Gastrocnemius medialis (tissue), 4 donors: ENCODE measurements at regions not wholly inside any gene's neighbourhood (a gene's known extent, or its start where the extent isn't known, plus 50 kb on each side); places are given as distances from the start of the nearest gene placed in this dataset.

Source experiments
- ATAC-seq, 2 donors: fragments of 150-250 bp; one replicate each; pipeline ENCODE4 v1.9.1; 2016
- DNase-seq, 2 donors: peaks; one replicate each; pipeline ENCODE4 v3.0.0-alpha.2; 2019
- H3K27ac ChIP-seq, 4 donors: fragments of 200-600 bp; sonication (generic); 1 replicate in 1 of 4; 2 replicates in 3 of 4; pipeline ENCODE4 v1.5.1; 2016 to 2018; ENCODE audit warnings: mild to moderate bottlenecking in 2 of 4, moderate library complexity in 1 of 4
- H3K27me3 ChIP-seq, 3 donors: fragments of 200-600 bp; sonication (generic) in 2 of 3; 1 replicate in 1 of 3; 2 replicates in 2 of 3; pipeline versions ENCODE4 v1.5.1 to v1.6.0; 2016 to 2019; ENCODE audit warnings: mild to moderate bottlenecking in 1 of 3, moderate library complexity in 1 of 3
- H3K36me3 ChIP-seq, 2 donors: fragments of 200-600 bp; sonication (generic) in 1 of 2; one replicate each; pipeline ENCODE4 v1.5.1; 2017 to 2018
- H3K4me1 ChIP-seq, 2 donors: fragments of 200-600 bp; sonication (generic) in 1 of 2; one replicate each; pipeline ENCODE4 v1.5.1; 2016 to 2017; ENCODE audit warnings: mild to moderate bottlenecking in 2 of 2
- H3K4me3 ChIP-seq, 4 donors: fragments of 200-600 bp; sonication (generic) in 3 of 4; 1 replicate in 1 of 4; 2 replicates in 3 of 4; pipeline ENCODE4 v1.5.1; 2016 to 2019; ENCODE audit warnings: mild to moderate bottlenecking in 2 of 4
- H3K9me3 ChIP-seq, 3 donors: fragments of 200-600 bp; sonication (generic) in 2 of 3; 1 replicate in 1 of 3; 2 replicates in 2 of 3; pipeline ENCODE4 v1.5.1; 2016 to 2019
- POLR2A ChIP-seq, 2 donors: fragments of 450-650 bp; IDR thresholded peaks; one replicate each; pipeline ENCODE4 v1.6.1; 2017; ENCODE audit warnings: antibody characterized with exemption in 2 of 2, mild to moderate bottlenecking in 2 of 2, moderate library complexity in 2 of 2
- in situ Hi-C, 4 donors: fragments of 200-750 bp; cut with MboI; loops; one replicate each; pipeline versions ENCODE4 v1.15.0 to v1.8.0; 2017; ENCODE audit warnings: low sequenced_read_pairs in 4 of 4
- intact Hi-C: fragments of 100-400 bp; cut with DNase I; formaldehyde crosslinking; loops from one replicate; pipeline ENCODE4 v1.15.1; 2023; ENCODE audit warnings: low total_unique reads
- TF ChIP-seq, protein P1 (sequence below), 5 experiments: fragments of 450-650 bp in 3 of 5; fragments of 200-600 bp in 2 of 5; sonication (generic) in 2 of 5; IDR thresholded peaks in 4 of 5; conservative IDR thresholded peaks in 1 of 5; 1 replicate in 4 of 5; 2 replicates in 1 of 5; pipeline ENCODE4 v1.5.1; 2016 to 2019; ENCODE audit warnings: antibody characterized with exemption in 5 of 5, mild to moderate bottlenecking in 3 of 5, moderate library complexity in 3 of 5

DNA sequence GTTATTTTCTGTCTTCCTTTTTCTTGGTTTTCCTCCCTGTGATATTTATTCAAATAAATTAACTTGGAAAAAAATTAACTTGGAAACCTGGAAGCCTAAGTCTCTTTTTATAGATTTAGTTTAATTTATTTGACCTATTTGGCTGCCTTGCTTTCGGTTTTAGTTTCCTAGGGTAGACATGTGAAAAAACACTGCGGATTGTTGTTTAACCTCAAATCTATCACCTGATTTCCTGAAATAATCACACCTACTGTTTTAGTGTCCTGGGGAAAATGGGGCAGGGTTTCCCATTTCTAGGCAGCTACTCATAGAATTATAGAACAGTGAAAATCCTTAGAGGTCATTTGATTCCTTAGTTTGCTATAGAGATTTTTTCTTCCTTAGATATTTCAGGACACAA, 412.4 kb downstream of the PCDH17 start:
- DNase-seq: no peak
- Histone ChIP-seq H3K4me3 (no peak overlapping the region), H3K36me3 (no peaks in the 10 kb centered on the region), H3K4me1 (no peaks in the 10 kb centered on the region), H3K9me3 (peaks cover 0 to 3% (median 0%) of the 10 kb centered on the region in 3 donors), H3K27ac (no peak overlapping the region), H3K27me3 (no peaks in the 10 kb centered on the region)
- intact Hi-C loops (no loop called here), in situ Hi-C loops (no loop called here)
- no peak for ATAC-seq
- no peak for TF ChIP-seq POLR2A (IDR thresholded peaks at IDR 0.05)
- TF ChIP-seq, protein P1, sequence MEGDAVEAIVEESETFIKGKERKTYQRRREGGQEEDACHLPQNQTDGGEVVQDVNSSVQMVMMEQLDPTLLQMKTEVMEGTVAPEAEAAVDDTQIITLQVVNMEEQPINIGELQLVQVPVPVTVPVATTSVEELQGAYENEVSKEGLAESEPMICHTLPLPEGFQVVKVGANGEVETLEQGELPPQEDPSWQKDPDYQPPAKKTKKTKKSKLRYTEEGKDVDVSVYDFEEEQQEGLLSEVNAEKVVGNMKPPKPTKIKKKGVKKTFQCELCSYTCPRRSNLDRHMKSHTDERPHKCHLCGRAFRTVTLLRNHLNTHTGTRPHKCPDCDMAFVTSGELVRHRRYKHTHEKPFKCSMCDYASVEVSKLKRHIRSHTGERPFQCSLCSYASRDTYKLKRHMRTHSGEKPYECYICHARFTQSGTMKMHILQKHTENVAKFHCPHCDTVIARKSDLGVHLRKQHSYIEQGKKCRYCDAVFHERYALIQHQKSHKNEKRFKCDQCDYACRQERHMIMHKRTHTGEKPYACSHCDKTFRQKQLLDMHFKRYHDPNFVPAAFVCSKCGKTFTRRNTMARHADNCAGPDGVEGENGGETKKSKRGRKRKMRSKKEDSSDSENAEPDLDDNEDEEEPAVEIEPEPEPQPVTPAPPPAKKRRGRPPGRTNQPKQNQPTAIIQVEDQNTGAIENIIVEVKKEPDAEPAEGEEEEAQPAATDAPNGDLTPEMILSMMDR (IDR thresholded peaks at IDR 0.05 in 4 of 5, conservative IDR thresholded peaks at IDR 0.05 in 1 of 5): no peak

DNA sequence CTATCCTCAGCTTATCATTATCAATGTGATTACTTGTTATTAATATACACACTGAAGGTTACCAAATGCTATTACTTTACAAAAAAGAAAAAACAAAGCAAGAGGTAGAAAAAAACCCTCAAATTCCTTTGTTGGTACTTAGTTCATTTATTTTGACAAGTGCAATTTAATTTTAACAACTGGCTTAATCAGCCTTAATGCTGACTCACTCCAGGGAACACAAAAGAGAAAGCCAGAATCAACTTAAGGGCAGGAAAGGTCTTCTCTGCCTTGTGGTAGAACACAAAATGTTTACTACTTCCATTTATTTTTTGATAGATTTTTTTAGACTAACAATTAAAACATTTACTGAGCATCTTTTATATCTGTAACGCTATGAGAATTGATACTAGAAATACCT, 417.1 kb downstream of the PCDH17 start:
- Histone ChIP-seq H3K4me3 (no peak overlapping the region), H3K27ac (no peak overlapping the region), H3K36me3 (no peaks in the 10 kb centered on the region), H3K4me1 (no peaks in the 10 kb centered on the region), H3K9me3 (peaks cover 0 to 3% (median 0%) of the 10 kb centered on the region in 3 donors), H3K27me3 (no peaks in the 10 kb centered on the region)
- in situ Hi-C loops (no loop called here), intact Hi-C loops (no loop called here)
- no peak for DNase-seq
- ATAC-seq: no peak
- TF ChIP-seq, protein P1 (IDR thresholded peaks at IDR 0.05 in 4 of 5, conservative IDR thresholded peaks at IDR 0.05 in 1 of 5): no peak
- no peak for TF ChIP-seq POLR2A (IDR thresholded peaks at IDR 0.05)

DNA sequence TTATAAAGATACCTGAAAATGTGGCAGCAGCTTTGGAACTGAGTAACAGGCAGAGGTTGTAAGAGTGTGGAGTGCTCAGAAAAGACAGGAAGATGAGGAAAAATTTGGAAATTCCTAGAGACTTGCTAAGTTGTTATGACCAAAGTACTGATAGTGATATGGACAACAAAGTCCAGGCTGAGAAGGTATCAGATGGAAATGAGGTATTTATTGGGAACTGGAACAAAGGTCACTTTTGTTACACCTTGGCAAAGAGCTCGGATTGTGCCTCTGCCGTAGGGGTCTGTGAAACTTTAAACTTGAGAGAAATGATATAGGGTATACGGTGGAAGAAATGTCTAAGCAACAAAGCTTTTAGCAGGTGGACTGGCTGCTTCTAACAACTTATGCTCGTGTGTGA, 419.9 kb downstream of the PCDH17 start:
- intact Hi-C loops: no loop called here
- Histone ChIP-seq H3K27me3 (no peaks in the 10 kb centered on the region), H3K36me3 (no peaks in the 10 kb centered on the region), H3K4me3 (no peak overlapping the region), H3K9me3 (no peaks in the 10 kb centered on the region), H3K27ac (no peak overlapping the region), H3K4me1 (no peaks in the 10 kb centered on the region)
- TF ChIP-seq POLR2A (IDR thresholded peaks at IDR 0.05): no peak
- TF ChIP-seq, protein P1 (IDR thresholded peaks at IDR 0.05 in 4 of 5, conservative IDR thresholded peaks at IDR 0.05 in 1 of 5): no peak
- ATAC-seq: no peak
- in situ Hi-C loops: no loop called here
- DNase-seq: no peak

DNA sequence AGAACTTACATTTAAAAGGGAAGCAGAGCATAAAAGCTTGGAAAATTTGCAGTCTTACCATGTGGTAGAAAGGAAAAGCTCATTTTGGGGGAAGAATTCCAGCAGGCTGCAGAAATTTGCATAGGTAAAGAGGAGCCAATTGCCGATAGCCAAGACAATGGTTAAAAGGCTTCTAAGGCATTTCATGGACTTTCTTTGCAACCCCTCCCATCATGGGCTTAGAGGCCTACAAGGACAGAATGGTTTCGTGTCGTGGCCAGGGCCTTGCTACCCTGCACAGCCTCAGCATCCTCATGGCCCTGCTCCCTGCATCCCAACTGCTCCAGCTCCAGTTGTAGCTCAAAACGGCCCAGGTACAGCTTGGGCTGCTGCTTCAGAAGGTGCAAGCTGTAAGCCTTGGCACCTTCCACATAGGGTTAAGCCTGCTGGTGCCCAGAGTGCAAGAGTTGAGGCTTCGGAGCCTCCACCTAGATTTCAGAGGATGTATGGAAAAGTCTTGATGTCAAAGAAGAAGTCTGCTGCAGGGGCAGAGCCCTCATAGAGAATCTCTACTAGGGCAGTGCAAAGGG, 420.3 kb downstream of the PCDH17 start:
- intact Hi-C loops: no loop called here

More for the DNA sequence above, 420.3 kb downstream of the PCDH17 start:
- no peaks in the 10 kb centered on the region for H3K36me3 ChIP-seq
- no peaks in the 10 kb centered on the region for H3K9me3 ChIP-seq
- no peak for ATAC-seq
- H3K27ac ChIP-seq: no peak overlapping the region
- in situ Hi-C loops: no loop called here
- H3K4me3 ChIP-seq: no peak overlapping the region
- DNase-seq: no peak
- H3K27me3 ChIP-seq: no peaks in the 10 kb centered on the region
- TF ChIP-seq, protein P1 (IDR thresholded peaks at IDR 0.05 in 4 of 5, conservative IDR thresholded peaks at IDR 0.05 in 1 of 5): no peak
- no peak for TF ChIP-seq POLR2A (IDR thresholded peaks at IDR 0.05)
- H3K4me1 ChIP-seq: no peaks in the 10 kb centered on the region
